Astrocyte of the cerebellum (primary cell): ENCODE measurements at regions not wholly inside any gene's neighbourhood (a gene's known extent, or its start where the extent isn't known, plus 50 kb on each side); places are given as distances from the start of the nearest gene placed in this dataset.

Experiments used
- DNase-seq: peaks from one replicate; pipeline ENCODE4 v3.0.0-alpha.2; 2011; ENCODE audit warnings: low read depth
- H3K4me3 ChIP-seq: 2 replicates; pipeline ENCODE4 v1.5.1; 2011; ENCODE audit warnings: mild to moderate bottlenecking, low read depth, low read length, moderate library complexity
- in situ Hi-C: cut with HindIII; loops from 2 replicates; pipeline ENCODE4 v1.10.0; 2017; ENCODE audit warnings: low sequenced_read_pairs
- TF ChIP-seq, protein P1 (sequence below): IDR thresholded peaks from 2 replicates; pipeline ENCODE4 v1.5.1; 2012; ENCODE audit warnings: low read length, low read depth, moderate library complexity, mild to moderate bottlenecking; ENCODE audit errors: missing control alignments

DNA sequence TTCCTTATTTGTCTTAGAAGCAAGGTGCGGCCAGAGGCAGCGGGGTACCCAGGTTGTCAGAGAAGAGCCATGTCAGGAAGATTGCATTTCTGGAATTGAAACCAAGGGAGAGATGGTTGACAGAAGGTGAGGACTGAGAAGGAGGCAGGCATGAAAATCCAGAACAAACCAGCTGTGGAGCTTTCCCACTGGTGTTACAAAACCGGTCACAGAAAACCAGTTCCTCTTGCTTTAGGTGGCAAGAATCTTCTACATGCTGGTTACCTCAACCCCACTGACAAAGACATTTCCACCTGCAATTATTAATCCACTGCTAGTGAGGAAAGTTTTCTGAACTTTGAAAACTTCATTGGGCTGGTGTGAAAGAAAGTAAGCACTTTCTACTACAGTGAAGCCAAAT, 64.0 kb upstream of the MED4 start:
- DNase-seq, result no peak
- H3K4me3 ChIP-seq, result no peak overlapping the region
- in situ Hi-C loops, result no loop called here
- TF ChIP-seq, protein P1, sequence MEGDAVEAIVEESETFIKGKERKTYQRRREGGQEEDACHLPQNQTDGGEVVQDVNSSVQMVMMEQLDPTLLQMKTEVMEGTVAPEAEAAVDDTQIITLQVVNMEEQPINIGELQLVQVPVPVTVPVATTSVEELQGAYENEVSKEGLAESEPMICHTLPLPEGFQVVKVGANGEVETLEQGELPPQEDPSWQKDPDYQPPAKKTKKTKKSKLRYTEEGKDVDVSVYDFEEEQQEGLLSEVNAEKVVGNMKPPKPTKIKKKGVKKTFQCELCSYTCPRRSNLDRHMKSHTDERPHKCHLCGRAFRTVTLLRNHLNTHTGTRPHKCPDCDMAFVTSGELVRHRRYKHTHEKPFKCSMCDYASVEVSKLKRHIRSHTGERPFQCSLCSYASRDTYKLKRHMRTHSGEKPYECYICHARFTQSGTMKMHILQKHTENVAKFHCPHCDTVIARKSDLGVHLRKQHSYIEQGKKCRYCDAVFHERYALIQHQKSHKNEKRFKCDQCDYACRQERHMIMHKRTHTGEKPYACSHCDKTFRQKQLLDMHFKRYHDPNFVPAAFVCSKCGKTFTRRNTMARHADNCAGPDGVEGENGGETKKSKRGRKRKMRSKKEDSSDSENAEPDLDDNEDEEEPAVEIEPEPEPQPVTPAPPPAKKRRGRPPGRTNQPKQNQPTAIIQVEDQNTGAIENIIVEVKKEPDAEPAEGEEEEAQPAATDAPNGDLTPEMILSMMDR, result no peak

DNA sequence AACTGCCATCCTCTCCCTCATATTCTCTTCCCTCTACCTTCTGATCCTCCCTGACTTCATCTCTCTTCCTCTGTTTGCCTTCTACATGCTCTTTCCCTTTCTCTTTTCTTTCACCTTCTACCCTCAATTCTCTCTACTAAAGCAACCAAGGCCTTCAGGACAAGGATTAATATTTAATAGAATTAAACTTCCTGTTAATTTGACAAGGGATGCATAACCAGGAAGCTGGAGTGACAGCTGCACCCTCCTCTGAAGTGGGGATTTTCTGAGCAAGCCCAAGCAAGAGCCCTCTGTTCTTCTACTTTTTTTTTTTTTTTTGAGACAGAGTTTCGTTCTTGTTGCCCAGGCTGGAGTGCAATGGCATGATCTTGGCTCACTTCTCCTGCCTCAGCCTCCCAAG, 63.4 kb upstream of the MED4 start:
- in situ Hi-C loops, result no loop called here
- TF ChIP-seq, protein P1, result no peak
- DNase-seq, result no peak
- no peak overlapping the region for H3K4me3 ChIP-seq

DNA sequence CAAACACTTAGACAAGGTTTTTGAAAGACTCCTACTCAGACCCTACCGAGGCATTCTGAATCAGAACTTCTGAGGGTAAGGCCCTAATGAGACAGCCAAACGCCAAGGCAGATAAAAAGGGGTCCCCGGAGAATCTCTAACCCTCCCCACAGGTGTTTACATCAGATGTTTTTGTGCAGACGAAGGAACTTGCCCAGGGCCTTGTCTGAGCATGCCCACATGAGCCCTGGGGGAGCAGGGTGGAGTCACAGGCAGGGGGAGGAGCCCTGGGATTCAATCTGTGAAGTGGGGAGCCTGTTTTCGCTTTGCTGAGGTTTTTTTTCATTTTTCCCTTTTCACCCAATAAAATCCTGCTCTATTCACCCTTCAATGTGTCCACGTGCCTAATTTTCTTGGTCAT, 61.6 kb upstream of the MED4 start:
- TF ChIP-seq, protein P1, result no peak
- DNase-seq, result no peak
- in situ Hi-C loops, result no loop called here
- H3K4me3 ChIP-seq, result no peak overlapping the region

DNA sequence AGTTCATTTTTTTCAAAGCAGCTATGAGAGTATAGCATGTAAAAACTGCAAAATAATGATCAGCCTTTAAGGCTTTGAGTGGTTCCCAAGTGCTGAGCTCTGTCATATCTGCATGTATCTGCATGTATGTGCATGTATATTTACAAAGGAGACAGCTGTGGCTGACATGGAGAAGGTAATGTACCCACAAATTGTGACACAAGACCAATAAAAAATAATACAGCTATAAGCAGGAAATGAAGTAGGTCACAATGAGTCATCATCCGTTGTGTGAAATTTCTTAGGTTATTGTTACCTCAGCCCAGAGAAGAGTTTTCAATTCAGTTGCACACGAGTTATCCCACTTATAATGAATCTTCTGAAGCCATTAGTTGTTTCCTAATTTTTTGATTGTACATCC, 60.9 kb upstream of the MED4 start:
- in situ Hi-C loops, result no loop called here
- H3K4me3 ChIP-seq, result no peak overlapping the region
- TF ChIP-seq, protein P1, result no peak
- DNase-seq, result peak; percentile 23

DNA sequence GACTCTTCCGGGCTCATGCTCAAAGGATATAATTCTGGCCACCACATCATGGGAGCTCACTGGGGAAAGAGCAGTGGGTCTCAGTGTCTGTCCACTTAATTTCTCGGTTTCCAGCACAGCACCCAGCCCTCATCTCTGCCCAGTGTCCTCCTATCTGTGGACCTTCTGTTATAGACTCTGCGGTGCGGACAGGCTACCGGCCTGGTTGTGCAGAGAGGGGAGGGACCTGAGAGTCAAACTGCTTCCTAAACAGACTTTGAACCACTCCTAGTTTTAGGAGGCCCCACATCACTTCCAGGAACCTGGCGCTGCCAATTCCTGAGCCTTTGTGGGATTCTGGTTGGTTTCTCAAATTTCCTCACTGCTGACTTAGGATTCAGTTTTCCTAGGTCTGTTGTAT, 59.8 kb upstream of the MED4 start:
- H3K4me3 ChIP-seq, result no peak overlapping the region
- in situ Hi-C loops, result no loop called here
- TF ChIP-seq, protein P1, result no peak
- DNase-seq, result no peak

DNA sequence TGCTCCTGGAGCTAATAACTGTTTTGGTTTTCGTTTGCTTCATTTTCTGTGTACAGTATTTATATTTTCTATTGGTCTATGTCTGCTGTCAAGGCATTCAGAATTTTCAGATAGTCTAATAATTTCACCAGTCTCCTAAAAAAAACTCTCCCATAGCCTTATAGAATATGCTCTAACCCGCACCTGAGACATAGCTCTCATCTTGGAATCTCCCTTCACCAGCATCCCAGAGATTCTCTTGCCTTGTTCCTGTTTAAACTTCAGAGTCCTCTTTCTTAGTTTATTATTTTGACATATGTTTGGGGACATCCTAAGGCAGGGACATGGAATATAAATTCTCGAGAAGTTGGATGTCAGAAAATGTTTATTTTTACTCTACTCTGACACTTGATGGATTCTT, 58.3 kb upstream of the MED4 start:
- DNase-seq, result no peak
- in situ Hi-C loops, result no loop called here
- TF ChIP-seq, protein P1, result no peak
- H3K4me3 ChIP-seq, result no peak overlapping the region
